Muscle layer of colon (tissue), 2 donors: ENCODE measurements at regions not wholly inside any gene's neighbourhood (a gene's known extent, or its start where the extent isn't known, plus 50 kb on each side); places are given as distances from the start of the nearest gene placed in this dataset.
"Not testable (repeated sequence)": the region's sequence is repeated elsewhere in the genome, so short reads cannot be mapped to it uniquely, and the experiment has no call there.

Experiments
- H3K27ac ChIP-seq: one replicate; pipeline ENCODE4 v1.7.0; 2013; ENCODE audit warnings: low read depth, mild to moderate bottlenecking, low read length, moderate library complexity
- H3K27me3 ChIP-seq, 2 donors: one replicate each; pipeline ENCODE4 v1.7.0; 2013; ENCODE audit warnings: low read length in 2 of 2, mild to moderate bottlenecking in 2 of 2; ENCODE audit not compliant: insufficient read depth in 2 of 2, control insufficient read depth in 1 of 2
- H3K36me3 ChIP-seq: one replicate; pipeline ENCODE4 v1.7.0; 2013; ENCODE audit warnings: mild to moderate bottlenecking, low read length; ENCODE audit not compliant: insufficient read depth
- H3K4me1 ChIP-seq: one replicate; pipeline ENCODE4 v1.7.0; 2013; ENCODE audit warnings: mild to moderate bottlenecking, low read length; ENCODE audit not compliant: insufficient read depth
- H3K4me3 ChIP-seq, 2 donors: one replicate each; pipeline ENCODE4 v1.7.0; 2013; ENCODE audit warnings: low read length in 2 of 2, low read depth in 1 of 2, mild to moderate bottlenecking in 1 of 2, moderate library complexity in 1 of 2
- H3K9ac ChIP-seq: one replicate; pipeline ENCODE4 v1.7.0; 2013; ENCODE audit warnings: low read length
- H3K9me3 ChIP-seq: one replicate; pipeline ENCODE4 v1.7.0; 2013; ENCODE audit warnings: mild to moderate bottlenecking, low read length
- donor health status: abdominal sarcoma.
- donor health status: Adenocarcinoma of cecum.

DNA sequence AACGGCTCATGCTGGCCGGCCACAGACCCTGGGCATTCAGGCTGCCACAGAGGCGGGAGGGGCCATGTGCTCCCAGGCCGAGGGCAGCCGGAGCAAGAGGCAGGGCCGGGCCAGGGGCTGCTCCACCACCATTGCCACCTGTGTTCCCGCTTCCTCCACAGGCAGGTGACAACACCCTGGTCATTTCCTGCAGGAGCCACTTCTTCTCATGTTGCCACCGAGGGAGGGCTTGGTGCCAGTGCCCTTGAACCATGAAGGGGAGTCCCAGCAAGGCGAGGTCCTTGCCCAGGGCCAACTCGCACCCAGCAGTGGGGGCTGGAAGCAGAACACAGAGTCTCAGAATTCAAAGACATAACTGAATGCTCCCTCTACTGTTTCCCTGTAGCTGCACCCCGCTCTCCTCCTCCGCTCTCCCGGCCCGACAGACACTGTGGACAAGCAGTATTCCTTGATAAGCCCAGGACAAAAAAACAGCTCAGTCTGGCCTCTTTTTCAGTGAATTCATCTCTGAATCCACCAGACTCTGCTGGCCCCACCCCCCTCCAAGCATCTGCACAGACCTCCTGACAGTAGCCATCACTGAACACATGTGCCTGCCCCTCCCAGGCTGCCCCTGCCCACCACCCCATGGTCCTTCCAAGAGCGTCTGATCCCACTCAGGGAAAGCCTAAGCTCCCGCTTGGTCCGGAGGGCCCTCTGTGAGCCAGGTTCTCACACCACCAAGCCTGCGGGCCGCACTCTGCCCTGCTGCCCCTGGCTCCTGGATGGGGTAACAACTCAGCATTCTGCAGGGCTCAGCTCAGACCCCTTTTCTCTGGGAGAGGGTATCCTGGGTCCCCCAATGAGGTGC is 1074.9 kb downstream of the RPIA start:
- not testable (repeated sequence) for H3K9ac ChIP-seq, H3K36me3 ChIP-seq, H3K4me3 ChIP-seq, H3K27ac ChIP-seq, H3K9me3 ChIP-seq, H3K4me1 ChIP-seq
- H3K27me3 ChIP-seq = peaks cover 3 to 29% of the 10 kb centered on the region in 2 donors

DNA sequence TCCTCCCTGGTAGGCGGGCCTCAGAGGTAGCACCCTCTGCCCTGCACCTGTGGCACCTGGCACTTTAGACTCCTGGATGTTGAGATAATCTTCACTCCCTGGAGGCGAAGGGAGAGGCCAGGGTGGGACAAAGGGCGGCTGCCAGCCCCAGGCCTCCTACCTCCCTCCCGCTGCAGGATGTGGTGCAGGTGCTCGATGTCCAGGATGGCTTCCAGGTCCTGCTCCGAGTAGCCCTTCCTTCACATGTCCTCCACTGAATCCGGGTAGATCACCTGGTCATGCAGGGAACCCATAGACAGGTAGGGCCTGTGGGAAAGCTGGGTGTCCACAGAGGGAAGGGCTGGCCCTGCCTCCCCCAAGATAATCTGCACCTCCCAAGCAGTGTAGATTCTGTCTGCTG is 1075.6 kb downstream of the RPIA start:
- peaks cover 3 to 29% of the 10 kb centered on the region in 2 donors for H3K27me3 ChIP-seq
- H3K4me3 ChIP-seq, H3K9ac ChIP-seq: not testable (repeated sequence)

DNA sequence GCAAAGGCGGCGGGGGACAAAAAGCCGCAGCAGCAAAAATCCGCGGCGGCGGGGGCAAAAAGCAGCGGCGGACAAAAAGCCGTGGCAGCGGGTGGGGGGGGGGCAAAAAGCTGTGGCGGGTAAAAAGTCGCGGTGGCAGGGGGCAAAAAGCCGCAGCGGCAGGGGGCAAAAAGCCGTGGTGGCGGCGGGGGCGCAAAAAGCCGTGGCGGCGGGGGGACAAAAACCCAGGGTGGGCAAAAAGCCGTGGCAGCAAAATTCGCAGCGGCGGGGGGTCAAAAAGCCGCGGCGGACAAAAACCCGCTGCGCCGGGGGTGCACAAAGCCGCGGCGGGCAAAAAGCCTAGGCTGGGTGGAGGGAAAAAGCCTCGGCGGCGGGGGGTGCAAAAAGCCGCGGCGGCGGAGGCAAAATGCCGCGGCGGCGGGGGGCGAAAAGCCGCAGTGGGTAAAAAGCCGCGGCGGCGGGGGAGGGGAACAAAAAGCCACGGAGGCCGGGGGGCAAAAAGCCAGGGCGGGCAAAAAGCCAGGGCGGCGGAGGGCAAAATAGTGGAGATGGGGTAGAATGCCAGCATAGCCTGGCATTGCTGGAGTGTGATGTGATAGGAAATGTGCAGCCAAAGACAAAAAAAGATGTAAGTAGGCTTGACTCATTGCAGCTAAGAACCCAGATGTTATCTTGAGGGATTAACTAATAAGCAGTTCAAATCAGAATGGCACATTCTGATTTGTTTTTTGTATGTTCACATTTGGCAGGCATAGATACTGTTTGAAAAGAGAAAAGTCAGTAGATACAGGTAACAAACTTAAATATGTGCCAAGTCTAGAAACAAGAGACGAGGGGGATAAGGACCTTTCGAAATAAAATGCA is 1076.3 kb downstream of the RPIA start:
- no peak overlapping the region for H3K9ac ChIP-seq
- H3K4me3 ChIP-seq = no peak overlapping the region
- H3K27me3 ChIP-seq = peaks cover 3 to 29% of the 10 kb centered on the region in 2 donors

More for the DNA sequence above, 1075.6 kb downstream of the RPIA start:
- H3K4me1 ChIP-seq, H3K27ac ChIP-seq, H3K9me3 ChIP-seq, H3K36me3 ChIP-seq: not testable (repeated sequence)

DNA sequence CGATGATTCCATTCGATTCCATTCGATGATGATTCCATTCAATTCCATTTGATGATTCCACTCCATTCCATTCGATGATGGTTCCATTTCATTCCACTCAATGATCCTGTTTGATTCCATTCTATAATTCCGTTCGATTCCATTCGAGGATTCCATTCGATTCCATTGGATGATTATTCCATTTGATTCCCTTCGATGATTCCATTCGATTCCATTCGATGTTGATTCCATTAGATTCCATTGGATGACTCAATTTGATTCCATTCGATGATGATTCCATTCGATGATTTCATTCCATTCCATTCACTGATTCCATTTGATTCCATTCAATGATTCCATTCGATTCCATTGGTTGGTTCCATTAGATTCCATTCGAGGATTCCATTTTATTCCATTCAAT is 1084.4 kb downstream of the RPIA start:
- no peak overlapping the region for H3K4me3 ChIP-seq
- H3K27ac ChIP-seq = no peak overlapping the region
- H3K9ac ChIP-seq = no peak overlapping the region
- no peaks in the 10 kb centered on the region for H3K36me3 ChIP-seq
- no peaks in the 10 kb centered on the region for H3K4me1 ChIP-seq
- no peaks in the 10 kb centered on the region for H3K27me3 ChIP-seq
- peaks cover 13% of the 10 kb centered on the region for H3K9me3 ChIP-seq

More for the DNA sequence above, 1076.3 kb downstream of the RPIA start:
- no peaks in the 10 kb centered on the region for H3K9me3 ChIP-seq
- H3K27ac ChIP-seq = no peak overlapping the region
- H3K4me1 ChIP-seq = no peaks in the 10 kb centered on the region
- no peaks in the 10 kb centered on the region for H3K36me3 ChIP-seq

DNA sequence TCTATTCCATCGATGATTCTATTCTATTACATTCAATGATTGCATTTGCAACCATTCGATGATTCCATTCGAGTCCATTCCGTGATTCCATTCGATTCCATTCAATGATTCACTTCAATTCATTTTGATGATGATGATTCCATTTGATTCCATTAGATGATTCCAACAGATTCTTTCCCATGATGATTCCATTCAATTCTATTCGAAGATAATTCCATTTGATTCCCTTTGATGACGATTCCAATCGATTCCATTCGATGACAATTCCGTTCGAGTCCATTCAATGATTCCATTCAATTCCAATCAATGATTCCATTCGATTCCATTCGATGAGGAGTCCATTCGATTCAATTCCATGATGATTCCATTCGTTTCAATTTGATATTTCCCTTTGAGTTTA is 1088.8 kb downstream of the RPIA start:
- no peak overlapping the region for H3K9ac ChIP-seq
- no peak overlapping the region for H3K27ac ChIP-seq
- H3K4me3 ChIP-seq = no peak overlapping the region
- no peaks in the 10 kb centered on the region for H3K4me1 ChIP-seq
- no peaks in the 10 kb centered on the region for H3K27me3 ChIP-seq
- H3K9me3 ChIP-seq = peaks cover 10% of the 10 kb centered on the region
- H3K36me3 ChIP-seq = no peaks in the 10 kb centered on the region

DNA sequence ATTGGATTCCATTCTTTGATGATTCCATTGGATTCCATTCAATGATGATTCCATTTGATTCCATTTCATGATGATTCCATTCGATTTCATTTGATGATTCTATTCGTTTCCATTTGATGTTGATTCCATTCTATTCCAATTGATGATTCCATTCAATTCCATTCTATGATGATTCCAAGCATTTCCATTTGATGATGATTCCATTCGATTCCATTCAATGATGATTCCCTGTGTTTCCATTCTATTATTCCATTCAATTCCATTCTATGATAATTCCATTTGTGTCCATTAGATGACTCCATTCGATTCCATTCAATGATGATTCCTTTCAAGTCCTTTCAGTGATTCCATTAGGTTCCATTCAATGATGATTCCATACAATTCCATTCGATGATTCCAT is 1090.5 kb downstream of the RPIA start:
- Histone ChIP-seq H3K9me3 (peaks cover 6% of the 10 kb centered on the region), H3K4me3 (no peak overlapping the region), H3K27me3 (no peaks in the 10 kb centered on the region)

DNA sequence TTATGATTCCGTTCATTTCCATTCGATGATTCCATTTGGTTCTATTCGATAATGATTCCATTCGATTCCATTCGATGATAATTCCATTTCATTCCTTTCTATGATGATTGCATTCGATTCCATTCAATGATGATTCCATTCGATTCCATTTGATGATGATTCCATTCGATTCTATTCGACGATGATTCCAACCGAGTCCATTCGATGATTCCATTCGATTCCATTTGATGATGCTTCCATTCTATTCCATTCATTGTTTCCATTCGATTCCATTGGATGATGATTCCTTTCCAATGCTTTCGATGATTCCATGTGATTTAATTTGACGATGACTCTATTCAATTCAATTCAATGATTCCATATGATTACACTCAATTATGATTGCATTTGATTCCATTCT is 1093.5 kb downstream of the RPIA start:
- no peaks in the 10 kb centered on the region for H3K27me3 ChIP-seq
- H3K36me3 ChIP-seq = no peaks in the 10 kb centered on the region
- H3K9me3 ChIP-seq = no peaks in the 10 kb centered on the region
- no peaks in the 10 kb centered on the region for H3K4me1 ChIP-seq
- no peak overlapping the region for H3K9ac ChIP-seq
- H3K4me3 ChIP-seq = no peak overlapping the region
- no peak overlapping the region for H3K27ac ChIP-seq

More for the DNA sequence above, 1090.5 kb downstream of the RPIA start:
- Histone ChIP-seq H3K9ac (no peak overlapping the region), H3K36me3 (no peaks in the 10 kb centered on the region), H3K4me1 (no peaks in the 10 kb centered on the region), H3K27ac (no peak overlapping the region)

DNA sequence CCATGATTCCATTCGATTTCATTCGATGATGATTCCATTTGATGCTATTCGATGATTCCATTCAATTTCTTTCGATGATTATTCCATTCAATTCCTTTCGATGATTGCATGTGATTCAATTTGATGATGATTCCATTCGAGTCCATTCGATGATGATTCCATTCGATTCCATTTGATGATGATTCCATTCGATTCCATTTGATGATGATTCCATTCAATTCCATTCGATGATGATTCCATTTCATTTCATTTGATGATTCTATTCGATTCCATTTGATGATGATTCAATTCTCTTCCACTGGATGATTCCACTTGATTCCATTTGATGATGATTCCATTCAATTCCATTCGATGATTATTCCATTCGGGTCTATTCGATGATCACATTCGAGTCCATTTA is 1094.1 kb downstream of the RPIA start:
- not testable (repeated sequence) for H3K36me3 ChIP-seq, H3K9me3 ChIP-seq, H3K9ac ChIP-seq, H3K4me3 ChIP-seq, H3K4me1 ChIP-seq, H3K27me3 ChIP-seq, H3K27ac ChIP-seq

DNA sequence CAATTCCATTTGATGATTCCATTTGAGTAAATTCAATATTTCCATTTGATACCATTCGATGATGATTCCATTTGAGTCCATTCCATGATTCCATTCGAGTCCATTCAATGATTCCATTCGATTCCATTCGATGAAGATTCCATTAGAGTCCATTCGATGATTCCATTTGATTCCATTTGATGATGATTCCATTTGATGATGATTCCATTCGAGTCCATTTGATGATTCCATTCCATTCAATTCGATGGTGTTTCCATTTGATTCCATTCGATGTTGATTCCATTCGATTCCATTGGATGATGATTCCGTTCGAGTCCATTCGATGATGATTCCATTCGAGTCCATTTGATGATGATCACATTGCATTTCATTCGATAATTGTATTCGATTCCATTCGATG is 1095.2 kb downstream of the RPIA start:
- H3K9me3 ChIP-seq, H3K4me3 ChIP-seq, H3K4me1 ChIP-seq, H3K27me3 ChIP-seq, H3K9ac ChIP-seq, H3K36me3 ChIP-seq, H3K27ac ChIP-seq: not testable (repeated sequence)

DNA sequence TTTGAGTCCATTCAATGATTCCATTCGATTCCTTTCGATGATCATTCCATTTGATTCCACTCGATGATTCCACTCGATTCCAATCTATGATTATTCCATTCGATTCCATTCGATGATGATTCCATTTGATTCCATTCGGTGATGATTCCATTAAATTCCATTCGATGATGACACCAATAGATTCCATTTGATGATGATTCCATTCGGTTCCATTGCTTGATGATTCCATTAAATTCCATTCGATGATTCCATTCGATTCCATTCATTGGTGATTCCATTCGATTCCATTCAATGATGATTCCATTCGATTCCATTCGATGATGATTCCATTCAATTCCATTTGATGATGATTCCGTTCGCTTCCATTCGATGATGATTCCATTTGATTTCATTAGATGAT is 1104.1 kb downstream of the RPIA start:
- not testable (repeated sequence) for H3K4me1 ChIP-seq, H3K36me3 ChIP-seq, H3K27me3 ChIP-seq, H3K27ac ChIP-seq, H3K9ac ChIP-seq, H3K4me3 ChIP-seq, H3K9me3 ChIP-seq

DNA sequence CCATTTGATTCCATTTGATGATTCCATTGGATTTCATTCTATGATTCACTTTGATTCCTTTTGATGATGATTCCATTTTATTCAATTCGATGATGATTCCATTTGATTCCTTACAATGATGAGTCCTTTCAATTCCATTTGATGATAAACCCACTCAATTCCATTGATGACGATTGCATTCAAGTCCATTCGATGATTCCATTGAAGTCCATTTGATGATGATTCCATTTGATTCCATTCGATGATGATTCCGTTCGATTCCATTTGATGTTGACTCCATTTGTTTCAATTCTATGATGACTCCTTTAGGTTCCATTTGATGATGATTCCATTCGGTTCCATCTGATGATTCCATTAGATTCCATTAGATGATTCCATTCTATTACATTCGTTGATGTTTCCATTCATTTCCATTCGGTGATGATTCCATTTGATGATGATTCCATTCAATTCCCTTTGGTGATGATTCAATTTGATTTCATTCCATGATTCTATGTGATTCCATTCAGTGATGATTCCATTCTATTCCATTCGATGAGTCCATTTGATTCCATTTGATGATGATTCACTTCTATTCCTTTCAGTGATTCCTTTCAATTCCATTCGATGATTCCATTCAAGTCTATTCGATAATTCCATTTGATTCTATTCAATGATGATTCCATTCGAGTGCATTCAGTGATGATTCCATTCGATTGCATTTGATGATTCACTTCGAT is 1106.0 kb downstream of the RPIA start:
- H3K9me3 ChIP-seq = no peaks in the 10 kb centered on the region
- no peaks in the 10 kb centered on the region for H3K27me3 ChIP-seq
- no peak overlapping the region for H3K27ac ChIP-seq
- H3K36me3 ChIP-seq = no peaks in the 10 kb centered on the region
- H3K4me3 ChIP-seq = no peak overlapping the region
- H3K9ac ChIP-seq = no peak overlapping the region
- no peaks in the 10 kb centered on the region for H3K4me1 ChIP-seq
